Stimulated activated CD4-positive, alpha-beta T cell treated with anti-CD3 and anti-CD28 coated beads, Interleukin-15, amount 100 ng/mL, for 24 hours (primary cell): ENCODE measurements at regions not wholly inside any gene's neighbourhood (a gene's known extent, or its start where the extent isn't known, plus 50 kb on each side); places are given as distances from the start of the nearest gene placed in this dataset.

Experiments used
- DNase-seq: peaks from one replicate; pipeline ENCODE4 v3.0.0-alpha.2; 2020

- no peak for DNase-seq
Observed at GRCh38 chr2:188158337-188159100, 133.2 kb upstream of the GULP1 start.

DNA sequence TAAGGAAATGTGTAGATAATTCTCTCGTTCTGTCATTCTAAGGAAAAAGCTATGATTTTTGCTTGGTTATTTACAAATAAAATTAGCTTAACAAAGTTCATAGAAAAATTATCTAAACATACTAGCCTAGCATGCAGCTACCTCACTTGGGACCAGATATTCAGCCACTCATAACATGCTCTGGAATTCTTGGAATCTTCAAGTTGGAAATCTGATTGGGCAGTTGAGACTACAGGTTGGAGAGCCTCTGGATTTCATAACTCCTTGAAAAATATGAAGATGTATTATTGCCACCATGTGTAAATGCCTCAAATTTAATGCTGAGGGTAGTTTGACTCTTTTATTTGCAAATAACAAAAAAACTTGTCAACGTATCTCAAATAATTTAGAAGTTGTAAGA is 132.2 kb upstream of the GULP1 start:
- DNase-seq: no peak

DNA sequence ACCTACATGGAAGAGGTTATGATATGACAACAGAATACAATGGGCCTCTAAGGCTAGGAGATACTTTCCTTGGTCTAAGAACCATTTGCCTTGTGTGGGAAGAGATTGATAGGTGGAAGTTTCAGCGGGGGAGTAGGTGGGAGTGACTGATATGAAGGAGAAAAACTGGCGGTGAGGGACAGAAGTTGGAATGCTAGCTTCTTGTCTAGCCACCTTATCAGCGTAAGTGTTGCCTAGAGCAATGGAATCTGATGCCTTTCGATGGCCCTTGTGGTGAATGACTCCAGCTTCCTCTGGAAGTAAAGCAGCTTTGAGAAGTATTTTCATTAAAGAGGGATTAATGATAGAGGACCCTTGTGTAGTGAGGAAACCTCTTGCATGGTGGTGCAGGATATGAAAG is 121.3 kb upstream of the GULP1 start:
- no peak for DNase-seq

GRCh38 chr2:188176620-188177019 is 115.1 kb upstream of the GULP1 start:
- no peak for DNase-seq

GRCh38 chr2:188181067-188181838 is 110.4 kb upstream of the GULP1 start:
- no peak for DNase-seq

- DNase-seq: no peak
Observed at GRCh38 chr2:188181884-188182283, 109.8 kb upstream of the GULP1 start.

- DNase-seq: no peak
Observed at GRCh38 chr2:188187726-188188125, 103.9 kb upstream of the GULP1 start.

DNA sequence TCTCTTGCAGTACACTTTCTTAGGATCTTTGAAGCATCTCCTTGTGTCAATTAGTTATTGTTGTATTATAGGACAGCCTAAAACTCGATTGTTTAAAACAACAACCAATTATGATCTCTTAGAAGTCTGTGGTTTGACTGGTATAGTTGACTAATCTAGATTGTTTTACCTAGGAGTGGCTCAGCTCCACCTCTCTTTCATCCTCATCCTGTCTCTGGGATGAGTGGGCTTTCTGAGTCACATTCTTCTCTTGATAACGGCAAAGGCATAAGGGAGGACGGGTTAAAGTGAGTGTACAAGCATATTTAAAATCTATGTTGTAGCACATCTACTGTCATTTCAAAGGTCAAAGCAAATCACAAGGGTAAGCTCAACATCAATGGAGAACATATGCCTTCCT is 102.3 kb upstream of the GULP1 start:
- no peak for DNase-seq

DNA sequence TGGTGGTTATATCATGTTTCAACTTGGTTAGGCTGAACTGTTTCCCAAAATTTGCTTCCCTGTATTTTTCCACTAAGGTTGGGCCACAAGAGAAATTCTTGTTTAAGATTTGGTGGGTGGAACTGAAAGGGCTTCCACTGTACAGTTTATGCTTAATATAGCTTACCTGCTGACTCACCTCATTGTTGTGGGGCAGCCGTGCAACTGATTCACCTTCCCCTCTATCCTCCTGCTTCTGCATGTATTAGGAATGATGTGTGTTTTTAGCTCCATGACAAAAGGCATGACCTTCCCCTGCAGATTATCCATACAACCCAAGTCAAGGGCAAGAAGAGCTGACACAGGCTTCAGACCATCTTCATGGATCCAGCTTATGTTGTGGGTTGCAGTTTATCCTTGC is 98.4 kb upstream of the GULP1 start:
- DNase-seq: no peak

- no peak for DNase-seq
Observed at GRCh38 chr2:188196343-188197008, 95.2 kb upstream of the GULP1 start.

- DNase-seq: no peak
Observed at GRCh38 chr2:188199716-188200128, 92.0 kb upstream of the GULP1 start.

DNA sequence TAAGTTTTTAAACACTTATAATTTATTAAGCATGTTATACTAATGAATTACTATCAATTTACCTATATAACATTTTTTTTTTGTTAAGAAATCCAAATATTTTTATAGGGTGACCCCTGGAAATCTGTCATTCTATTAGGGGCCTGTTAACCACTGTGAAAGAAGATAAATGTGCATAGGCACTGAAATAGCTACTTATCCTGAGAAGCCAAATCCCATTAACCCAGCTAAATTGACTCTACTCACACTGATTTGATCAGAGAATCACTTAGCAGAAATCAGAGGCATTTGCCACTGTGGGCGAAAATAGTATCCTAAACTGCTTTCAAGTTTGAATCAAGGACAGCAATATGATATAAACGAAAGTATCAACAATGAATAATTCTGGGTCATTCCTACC is 90.0 kb upstream of the GULP1 start:
- DNase-seq: no peak

- no peak for DNase-seq
Observed at GRCh38 chr2:188202777-188203176, 88.9 kb upstream of the GULP1 start.

- DNase-seq: no peak
Observed at GRCh38 chr2:188203776-188204175, 87.9 kb upstream of the GULP1 start.

- DNase-seq: no peak
Observed at GRCh38 chr2:188204824-188205223, 86.8 kb upstream of the GULP1 start.

DNA sequence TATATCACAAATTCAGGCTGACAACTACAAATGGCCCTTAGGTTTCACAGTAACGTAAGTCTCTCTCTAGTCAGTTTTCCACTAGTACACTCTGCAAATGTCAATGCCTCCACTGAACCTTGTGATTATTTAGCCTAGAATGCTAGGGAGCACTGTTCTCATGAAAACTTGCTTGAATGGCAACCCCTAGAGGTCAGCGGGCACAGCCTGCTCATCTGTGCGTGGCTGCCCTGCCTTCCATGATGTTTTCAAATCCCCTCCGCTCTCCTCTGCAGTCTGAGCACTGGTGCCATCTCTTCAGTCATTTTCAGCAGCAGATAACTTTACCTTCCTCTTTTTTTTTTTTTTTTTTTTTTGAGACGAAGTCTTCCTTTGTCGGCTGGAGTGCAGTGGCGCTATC is 84.1 kb upstream of the GULP1 start:
- DNase-seq: no peak

DNA sequence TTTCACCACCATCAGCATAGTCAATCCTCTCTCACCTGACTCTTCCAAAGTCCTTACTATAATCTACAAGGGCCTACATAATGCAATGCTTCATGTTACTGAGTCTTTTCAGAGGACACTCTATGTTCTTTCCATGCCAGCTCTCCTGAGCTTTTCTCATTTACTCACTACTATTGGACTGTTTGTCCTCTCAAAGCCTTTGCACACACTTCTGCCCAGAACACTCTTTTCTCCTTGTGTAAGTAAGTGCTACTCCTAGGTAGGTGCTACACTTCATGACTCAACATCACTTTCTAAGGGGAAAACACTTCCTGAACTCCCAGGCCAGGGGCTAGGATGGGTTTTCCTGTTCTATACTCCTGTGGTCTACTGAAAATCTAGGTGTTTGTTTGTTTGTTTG is 82.5 kb upstream of the GULP1 start:
- DNase-seq: no peak

DNA sequence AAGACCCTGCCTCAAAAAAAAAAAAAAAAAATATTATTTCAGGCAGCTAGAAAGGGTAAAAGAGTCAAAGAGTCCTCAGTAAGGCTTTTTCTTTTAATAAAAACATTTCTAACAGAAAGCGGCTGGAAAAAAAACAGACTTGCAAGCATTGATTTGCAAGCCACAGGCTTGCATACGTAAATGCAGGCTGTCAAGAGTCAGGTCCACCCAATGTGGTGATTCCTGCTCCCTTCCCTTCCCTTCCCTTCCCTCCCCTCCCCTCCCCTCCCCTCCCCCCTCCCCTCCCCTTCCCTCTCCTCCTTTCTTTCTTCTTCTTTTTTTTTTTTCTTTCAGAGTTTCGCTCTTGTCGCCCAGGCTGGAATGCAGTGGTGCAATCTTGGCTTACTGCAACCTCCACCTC is 74.4 kb upstream of the GULP1 start:
- DNase-seq: no peak

DNA sequence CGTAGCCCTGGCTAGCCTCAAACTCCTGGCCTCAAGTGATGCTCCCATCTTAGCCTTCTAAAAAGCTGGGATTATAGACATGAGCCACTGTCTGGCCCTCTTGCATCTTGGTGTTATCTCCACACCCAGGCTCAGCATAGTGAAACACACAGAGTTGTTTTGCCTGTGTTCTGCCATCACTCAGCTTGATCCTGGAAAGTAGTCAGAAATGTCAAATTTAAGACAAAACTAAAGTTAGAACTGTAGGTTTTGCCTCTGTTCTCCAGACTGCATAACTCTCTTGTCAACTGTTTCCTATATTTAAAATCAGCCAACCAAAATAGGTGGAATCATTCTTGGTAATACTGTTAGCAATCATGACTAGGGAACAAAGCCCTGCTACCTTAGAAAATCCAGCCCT is 72.1 kb upstream of the GULP1 start:
- no peak for DNase-seq

GRCh38 chr2:188220535-188220934 is 71.1 kb upstream of the GULP1 start:
- no peak for DNase-seq

DNA sequence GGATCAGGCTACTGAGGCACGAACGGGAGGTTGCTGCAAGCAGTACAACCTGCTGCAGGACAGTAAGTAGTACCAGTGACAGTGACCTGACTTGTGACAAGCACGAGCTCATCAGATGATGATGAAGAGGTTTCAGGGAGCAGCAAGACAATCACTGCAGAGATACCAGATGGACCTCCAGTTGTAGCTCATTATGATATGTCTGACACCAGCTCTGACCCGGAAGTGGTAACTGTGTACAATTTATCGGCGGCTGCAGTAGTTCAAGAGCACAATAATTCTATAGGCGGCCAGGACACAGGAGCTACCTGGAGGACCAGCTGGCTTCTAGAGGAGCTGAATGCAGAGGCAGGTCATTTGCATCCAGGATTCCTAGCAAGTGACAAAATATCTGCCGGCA is 64.0 kb upstream of the GULP1 start:
- no peak for DNase-seq

DNA sequence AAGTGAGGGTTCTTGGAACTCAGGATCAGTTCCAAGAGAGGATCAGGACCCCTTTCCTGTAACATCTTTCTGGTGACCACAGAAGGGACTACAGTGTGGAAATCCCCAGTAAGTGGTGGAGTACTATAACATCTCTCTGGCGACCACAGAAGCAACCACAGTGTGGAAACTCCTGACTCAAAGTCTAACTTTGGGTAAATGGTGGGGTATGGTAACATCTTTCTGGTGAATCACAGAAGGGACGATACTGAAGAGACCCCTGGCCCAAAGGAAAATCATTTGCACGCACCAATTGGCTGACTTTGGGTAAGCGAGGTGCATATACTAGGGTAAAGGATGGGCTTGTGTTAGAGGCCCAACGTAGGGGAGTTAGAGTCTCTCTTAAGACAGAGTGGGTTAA is 56.3 kb upstream of the GULP1 start:
- peak; percentile 6 for DNase-seq

DNA sequence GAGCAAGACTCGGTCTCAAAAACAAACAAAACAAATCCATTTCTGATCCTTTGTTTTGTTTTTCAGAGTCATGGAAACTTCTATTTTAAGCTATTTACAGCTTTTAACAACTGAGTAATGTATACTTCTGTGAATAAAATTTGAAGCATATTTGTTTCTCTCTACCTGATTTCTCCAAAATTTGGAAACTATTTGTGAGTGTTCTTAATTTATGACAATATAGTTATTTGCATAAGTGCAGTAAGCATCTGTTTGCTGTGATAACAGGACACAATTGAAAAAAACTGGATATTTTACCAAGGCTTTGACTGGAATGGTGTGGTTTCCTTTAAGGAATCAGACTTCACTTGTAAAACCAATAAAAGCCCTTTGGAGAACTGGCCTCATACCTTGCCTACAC is 53.3 kb upstream of the GULP1 start:
- DNase-seq: no peak
